DMS153 (cell line): ENCODE measurements at regions not wholly inside any gene's neighbourhood (a gene's known extent, or its start where the extent isn't known, plus 50 kb on each side); places are given as distances from the start of the nearest gene placed in this dataset.

Experiments
- DNase-seq: peaks from one replicate; lab custom pipeline; 2025; lab: John Stamatoyannopoulos, UW

DNA sequence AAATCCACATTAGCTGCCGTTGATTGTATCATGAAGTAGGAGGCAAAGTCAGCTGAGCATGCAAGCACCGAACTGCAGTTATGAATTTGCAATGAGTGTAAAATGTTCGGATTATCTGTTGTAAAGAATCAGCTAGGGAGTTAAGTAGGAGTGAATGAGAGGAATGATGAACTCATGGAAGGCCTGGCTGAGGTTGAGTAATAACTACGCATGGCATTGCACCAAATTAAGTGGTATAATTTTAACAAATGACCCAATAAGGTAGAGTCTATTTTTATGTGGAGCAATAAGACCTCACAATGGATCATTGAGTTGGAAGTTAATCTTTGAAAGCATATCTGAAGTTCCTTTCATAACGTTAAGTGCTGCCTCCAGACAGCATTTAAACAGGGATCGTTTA is 288.2 kb upstream of the CHST9 start:
- no peak for DNase-seq

DNA sequence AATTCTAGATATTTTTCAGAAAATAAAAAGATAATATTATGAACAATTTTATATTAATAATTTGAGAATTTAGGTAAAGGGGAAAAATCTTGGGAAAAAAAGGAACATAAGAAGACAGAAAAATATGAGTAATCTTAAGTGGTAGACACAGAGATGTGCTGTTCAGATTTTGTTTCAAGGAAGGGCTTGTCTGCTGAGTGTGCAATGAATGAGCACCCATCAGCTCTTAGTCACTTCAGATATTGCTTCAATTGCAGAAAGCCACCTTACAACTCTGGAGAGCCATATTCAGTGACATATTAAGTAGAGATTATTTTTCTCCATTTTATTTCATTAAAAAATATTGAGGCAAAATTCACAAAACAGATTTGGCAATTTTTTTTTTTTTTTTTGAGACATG is 282.0 kb upstream of the CHST9 start:
- DNase-seq: no peak

DNA sequence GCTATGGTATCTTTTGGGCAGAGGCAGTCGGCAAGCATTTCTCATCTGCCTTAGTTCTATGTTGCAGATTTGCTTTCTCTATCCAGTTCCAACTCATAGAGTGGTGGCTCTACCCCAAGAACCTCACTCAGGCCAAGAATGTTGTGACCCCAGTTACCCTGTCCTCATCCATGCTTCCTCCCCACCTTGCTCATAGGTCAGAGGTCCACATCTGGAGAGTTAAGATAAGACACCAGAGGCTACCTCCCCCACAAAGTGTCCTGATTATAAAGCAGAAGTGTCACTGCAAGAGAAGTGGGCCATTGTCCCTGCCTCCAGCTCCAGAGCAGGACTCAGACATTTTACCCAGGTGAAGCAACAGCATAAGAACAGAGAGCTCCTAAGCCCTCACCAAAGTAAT is 276.8 kb upstream of the CHST9 start:
- DNase-seq: no peak

DNA sequence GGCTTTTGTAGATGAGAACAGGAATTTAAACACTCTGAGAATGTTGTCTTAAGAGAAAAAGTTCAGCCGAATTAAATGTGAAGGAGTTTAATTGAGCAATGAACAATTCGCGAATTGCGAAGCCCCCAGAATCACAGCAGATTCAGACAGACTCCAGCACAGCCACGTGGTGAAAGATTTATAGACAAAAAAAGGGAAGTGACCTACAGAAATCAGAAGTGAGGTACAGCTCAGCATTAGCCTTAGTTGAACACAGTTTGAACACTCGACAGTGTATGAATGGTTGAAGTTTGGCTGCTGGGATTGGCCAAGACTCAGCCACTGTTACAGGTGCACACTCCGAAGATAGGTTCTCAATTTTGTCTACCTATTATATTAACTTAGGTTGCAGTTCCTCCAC is 264.0 kb upstream of the CHST9 start:
- DNase-seq: no peak

GRCh38 chr18:27447930-27448329 is 262.8 kb upstream of the CHST9 start:
- peak; percentile 41 for DNase-seq

DNA sequence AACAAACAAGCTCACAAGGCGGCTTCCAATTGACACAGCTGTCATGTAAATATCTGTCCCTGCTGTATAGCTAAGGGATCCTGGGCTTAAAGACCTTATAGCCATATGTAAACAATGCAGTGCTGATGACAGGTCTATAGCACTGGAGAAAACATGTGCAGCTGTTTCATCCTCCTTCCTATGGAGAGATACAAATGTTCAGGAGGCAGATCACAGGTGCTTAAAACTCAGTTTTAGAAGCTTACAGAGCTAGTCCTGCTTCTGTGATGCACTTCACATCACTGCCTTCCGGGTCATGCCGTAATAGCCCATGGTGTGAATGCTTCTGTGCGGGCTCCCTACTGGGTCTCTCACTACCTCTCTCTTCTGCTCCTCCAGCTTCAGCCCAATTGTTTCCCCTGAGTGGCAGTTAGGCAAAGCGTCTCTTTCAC is 262.4 kb upstream of the CHST9 start:
- peak; percentile 70 for DNase-seq

- no peak for DNase-seq
Observed at GRCh38 chr18:27430595-27430994, 245.5 kb upstream of the CHST9 start.

DNA sequence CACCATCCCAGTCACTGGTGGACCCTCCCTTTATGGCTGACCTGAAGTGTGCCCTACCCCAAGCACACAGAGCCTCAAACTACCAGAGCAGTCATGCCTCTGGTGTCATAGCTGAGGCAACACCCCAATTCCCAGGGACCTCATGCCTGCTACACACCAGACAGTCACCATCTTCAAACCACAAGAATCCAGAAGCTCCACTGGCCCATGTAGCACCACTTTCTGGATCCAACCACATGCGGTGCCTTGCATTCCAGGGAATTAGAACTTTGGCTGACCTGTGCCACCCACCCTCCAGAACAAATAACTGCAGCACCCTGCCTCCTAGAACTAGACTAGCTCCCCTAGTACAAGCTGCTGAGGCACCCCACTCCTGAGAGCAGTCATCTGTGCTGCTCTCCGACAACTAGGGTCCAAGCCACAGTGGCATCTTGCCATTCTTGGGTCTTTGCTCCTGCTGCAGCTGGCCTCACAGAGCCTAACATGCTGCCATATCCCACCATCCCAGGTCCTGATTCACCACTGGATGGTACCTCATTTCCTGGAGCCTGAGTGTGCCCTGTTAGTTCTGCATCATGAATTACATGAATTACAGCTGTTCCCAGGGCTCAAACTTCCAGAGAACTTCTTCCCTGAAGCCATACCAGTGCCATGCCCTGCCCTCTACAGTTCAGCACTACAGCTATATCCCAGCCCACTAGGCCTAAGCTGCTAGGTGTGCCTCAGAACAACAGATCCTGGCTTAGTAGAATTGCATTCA is 243.8 kb upstream of the CHST9 start:
- DNase-seq: no peak

- DNase-seq: no peak
Observed at GRCh38 chr18:27428120-27428519, 243.0 kb upstream of the CHST9 start.

- no peak for DNase-seq
Observed at GRCh38 chr18:27423581-27423980, 238.5 kb upstream of the CHST9 start.

DNA sequence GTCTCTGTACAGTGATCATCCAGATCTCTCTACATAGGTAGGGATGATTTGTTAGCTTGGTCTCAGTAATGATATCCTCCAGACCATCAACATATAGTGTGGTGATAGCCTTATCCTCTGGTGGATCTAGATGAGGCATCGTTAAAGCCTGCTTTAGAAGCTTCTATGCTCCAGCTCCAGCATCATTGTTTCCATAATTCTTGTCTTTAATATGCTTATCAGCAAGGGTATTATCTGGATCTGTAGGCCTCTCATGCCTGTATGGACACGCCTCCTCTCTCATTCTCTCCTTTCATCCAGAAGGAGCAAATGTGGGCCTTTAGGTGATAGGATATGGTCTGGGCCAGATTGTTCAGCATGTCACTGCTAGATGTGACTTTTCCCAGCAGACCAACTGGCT is 234.5 kb upstream of the CHST9 start:
- no peak for DNase-seq

DNA sequence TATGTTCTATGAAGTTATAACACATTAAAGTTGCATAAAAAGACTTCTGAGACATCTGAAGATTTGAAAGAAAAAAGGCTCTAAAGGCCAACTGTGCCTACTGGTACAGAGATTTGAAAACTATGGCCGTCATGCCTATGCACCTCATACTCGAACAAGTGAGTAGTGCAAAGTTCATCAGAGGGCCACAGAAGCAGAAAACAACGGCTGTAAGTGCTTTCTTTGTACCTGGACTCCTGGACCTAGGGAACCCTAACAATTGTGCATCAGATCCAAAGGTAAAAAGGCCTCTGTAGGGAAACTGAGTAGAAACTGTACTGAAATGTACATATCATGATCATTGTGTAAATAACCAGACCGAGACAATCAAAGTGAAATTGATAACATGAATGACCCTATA is 230.4 kb upstream of the CHST9 start:
- DNase-seq: no peak

DNA sequence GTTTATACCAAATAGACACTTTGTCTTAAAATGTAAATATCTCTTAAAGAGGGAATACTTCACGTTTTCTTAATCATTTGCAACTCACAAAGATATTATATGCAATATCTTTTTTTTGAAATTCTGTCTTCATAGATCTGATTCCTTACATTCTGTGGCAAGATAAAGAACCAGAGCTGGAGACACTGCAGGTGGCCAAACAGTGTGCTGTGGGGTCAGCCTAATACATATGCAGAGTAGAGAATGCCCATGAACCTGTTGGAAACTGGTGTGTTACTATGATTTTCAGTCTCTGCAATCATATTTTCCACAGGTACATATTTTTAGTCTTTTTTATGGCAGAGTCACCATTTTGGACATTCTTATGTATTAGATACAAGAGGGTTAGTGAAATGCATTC is 229.6 kb upstream of the CHST9 start:
- DNase-seq: no peak

DNA sequence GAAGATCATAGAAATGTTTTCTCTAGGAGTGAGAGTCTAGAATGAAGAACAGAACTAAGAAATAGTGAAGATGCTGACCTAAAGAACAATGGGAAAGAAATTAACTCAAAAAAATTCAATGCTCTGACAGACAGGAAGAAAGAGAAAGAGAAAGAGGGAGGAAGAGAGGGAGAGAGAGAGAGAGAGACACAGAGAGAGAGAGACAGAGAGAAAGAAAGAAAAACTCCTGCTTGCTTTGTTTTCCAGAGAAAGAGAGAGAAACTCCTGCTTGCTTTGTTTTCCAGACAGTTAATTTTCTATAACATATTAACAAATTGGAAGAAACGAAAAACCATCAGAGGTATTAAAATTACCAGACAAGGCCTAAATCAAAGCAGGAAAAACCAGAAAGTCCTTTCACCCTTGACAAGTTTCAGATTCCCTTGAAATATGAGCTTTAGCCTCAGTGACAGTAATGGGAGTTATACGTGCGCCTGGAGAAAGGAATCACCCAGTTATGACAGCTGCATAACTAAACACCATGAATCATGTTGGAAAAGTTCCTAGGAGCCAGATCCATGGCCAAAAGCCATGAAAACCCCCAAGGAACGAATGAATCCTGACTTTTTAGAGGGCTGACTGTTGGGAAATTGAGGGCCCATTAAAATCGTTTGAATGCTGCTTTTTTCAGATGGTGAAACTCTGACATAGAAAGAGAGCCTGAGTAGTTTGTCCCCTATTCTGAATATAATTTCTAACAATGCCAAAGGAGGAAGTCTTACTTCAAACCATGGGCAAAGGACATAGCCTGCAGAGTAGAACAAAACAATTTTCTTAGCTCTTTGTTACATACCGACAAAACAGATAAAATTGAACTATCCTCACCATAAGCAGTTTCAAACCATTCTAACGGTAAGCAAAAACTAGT is 228.6 kb upstream of the CHST9 start:
- DNase-seq: no peak

DNA sequence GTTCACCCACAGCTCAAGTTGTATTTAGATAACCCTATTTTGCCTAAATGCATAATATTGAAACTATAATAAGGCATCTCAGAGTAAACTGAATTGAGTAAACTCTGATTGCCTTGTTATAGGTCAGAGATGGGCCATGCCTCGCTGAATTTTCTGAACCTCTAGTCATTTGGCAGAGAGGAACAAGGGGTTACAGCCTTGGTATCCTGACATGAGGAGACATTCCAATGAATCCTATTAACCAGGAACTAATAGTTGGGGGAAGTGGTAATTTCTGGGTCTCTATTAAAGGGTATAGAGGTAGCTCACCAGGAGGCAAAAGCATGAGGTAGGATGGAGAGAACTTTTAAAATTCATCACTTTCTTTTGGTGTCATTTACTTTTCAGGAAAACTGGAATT is 227.4 kb upstream of the CHST9 start:
- no peak for DNase-seq

DNA sequence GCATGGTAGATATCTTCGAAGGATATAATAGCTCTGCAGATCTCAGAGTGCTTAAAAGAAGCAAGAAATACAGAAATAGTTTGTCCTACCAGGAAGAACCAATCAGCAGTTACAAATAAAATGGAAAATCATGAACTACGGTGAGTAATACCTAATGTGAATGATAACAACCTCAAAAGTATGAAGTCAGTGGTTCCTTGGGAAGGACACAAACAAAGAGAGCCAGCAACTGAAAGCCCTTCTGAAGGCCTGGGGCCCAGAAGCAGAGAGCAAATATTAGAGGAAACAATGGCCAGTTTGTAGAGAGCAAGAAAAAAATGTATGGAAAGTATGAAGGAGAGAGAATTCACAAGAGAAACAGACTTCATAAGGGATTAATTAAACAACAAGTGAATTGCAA is 226.8 kb upstream of the CHST9 start:
- no peak for DNase-seq

GRCh38 chr18:27411013-27411412 is 225.9 kb upstream of the CHST9 start:
- no peak for DNase-seq

GRCh38 chr18:27404855-27405254 is 219.7 kb upstream of the CHST9 start:
- DNase-seq: no peak

DNA sequence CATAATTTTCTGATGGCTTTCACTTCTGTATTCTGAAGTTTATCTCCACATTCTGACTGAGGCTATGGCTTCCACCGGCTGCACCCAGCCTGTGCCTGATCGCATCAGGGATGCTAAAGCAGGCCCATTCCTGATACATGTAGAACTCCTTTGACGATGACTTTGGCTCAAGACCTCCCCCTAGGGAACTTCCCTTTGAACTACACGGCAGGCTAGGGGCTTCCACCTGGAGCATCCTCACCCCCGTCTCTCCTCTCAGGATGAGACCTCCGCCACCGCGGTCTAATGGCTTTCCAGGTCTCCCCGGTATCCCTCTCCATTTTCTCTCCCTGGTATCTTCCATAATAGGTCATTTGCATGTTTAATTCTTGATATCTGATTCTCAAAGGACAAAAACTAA is 214.9 kb upstream of the CHST9 start:
- DNase-seq: no peak

DNA sequence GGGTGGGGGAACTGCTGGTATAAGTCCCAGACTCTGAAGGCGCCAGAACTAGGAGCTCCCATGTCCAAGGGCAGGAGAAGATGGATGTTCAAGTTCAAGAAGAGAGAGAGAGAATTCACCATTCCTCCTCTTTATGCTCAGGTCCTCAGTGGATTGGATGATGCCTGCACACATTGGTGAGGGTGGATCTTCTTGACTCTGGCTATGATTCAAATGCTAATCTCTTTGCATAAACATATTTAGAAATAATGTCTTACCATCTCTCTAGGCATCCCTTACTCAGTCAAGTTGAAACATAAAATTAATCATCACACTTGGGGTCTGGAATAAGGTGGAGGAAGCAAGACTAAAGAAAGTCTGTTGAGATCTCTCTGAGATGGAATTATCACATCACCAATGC is 210.6 kb upstream of the CHST9 start:
- no peak for DNase-seq

- DNase-seq: no peak
Observed at GRCh38 chr18:27394687-27395086, 209.6 kb upstream of the CHST9 start.

DNA sequence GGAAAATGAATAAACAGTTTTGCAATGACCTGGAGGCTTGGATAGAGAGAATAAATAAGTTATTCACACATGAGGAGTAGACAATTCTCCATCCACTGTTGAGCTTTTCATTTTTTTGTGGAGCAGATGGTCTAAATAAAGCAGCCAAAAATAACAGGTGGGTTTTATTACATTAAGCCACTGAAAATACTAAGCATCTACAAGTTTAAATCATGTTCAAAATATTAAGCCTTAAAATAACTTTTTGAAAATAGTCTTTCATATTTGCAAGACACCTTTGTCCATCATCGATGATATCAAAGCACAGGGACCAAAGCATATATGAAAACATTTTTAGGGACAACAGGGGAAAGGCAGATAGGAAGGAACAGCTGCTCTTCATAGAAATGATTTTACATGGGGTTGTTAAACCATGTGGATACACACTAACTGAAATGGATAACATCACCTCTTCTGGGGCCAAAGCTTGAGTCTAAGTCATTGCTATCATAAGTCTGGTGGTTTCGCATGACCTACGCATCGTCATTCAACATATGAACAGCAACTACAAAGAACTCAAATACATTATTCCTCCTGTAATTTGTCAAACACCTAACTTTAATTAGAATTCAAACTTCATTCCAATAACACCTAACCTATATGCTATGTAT is 197.6 kb upstream of the CHST9 start:
- DNase-seq: no peak
